ENCODE measurements at regions not wholly inside any gene's neighbourhood (a gene's known extent, or its start where the extent isn't known, plus 50 kb on each side); places are given as distances from the start of the nearest gene placed in this dataset.

GRCh38 chr15:38028869-38029268 lies 94.4 kb downstream of the TMCO5A start:
- WGBS (ENCODE audit: missing lambda C conversion rate): 32% methylated on average over 2 of the region's 2 CpGs
- ChIA-PET POLR2A (interaction anchor here (1.1 kb wide), 1 partner anchor 222 kb away, joined by 3 read pairs; no protein-coding TSS in a partner anchor), CTCF (no interaction called here)
- H3K4me2 ChIP-seq: no peak overlapping the region
- DNase-seq (ENCODE audit: low read depth in 1 of 2, low spot score in 1 of 2) (no peak), FAIRE-seq (no peak), ATAC-seq (no peak)
- H3K4me1 ChIP-seq: no peaks in the 10 kb centered on the region
- H3K4me3 ChIP-seq: no peak overlapping the region
- no peak overlapping the region for H3K27ac ChIP-seq
- no peak for TF ChIP-seq ZC3H11A (IDR thresholded peaks at IDR 0.05)
- no peak for TF ChIP-seq POLR2AphosphoS2 (conservative IDR thresholded peaks at IDR 0.05; ENCODE audit: low read length)
- no peaks in the 10 kb centered on the region for H3K9me3 ChIP-seq

DNA sequence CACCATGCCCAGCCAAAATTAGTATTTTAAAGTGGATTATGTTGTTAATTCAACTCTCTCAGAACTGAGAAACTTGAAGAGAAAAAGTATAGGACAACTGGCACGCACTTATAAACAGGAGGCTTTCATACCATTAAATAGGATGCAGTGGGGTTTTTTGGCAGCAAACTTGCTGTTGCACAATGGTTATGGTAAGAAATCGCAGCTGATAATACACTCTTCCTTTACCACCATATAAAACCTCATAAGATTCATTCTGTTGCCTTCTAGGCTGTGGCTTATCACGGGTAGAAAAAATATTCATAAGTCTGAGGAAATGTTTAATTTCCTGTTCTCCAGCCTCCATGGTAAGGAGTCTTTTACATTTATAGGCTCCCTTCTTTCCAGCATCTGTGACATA lies 95.3 kb downstream of the TMCO5A start:
- Histone ChIP-seq H3K4me1 (no peaks in the 10 kb centered on the region), H3K4me2 (no peak overlapping the region), H3K27ac (no peak overlapping the region), H3K4me3 (no peak overlapping the region), H3K9me3 (no peaks in the 10 kb centered on the region)
- WGBS (ENCODE audit: missing lambda C conversion rate): 42% methylated on average over 3 of the region's 3 CpGs
- TF ChIP-seq BHLHE40 (IDR thresholded peaks at IDR 0.05; ENCODE audit: low read depth, low read length): no peak
- no peak for TF ChIP-seq CBX2 (IDR thresholded peaks at IDR 0.05; ENCODE audit: borderline replicate concordance, low read depth)
- TF ChIP-seq FOXS1 (CRISPR knock-in tag; IDR thresholded peaks at IDR 0.05): no peak
- no peak for TF ChIP-seq RFX5 (IDR thresholded peaks at IDR 0.05)
- no peak for TF ChIP-seq EP300 (IDR thresholded peaks at IDR 0.05)
- no peak for TF ChIP-seq PBX3 (IDR thresholded peaks at IDR 0.05)
- no peak for TF ChIP-seq SMC3 (IDR thresholded peaks at IDR 0.05)
- TF ChIP-seq RARB (CRISPR knock-in tag; IDR thresholded peaks at IDR 0.05): no peak
- TF ChIP-seq EHF (CRISPR knock-in tag; IDR thresholded peaks at IDR 0.05): no peak
- TF ChIP-seq CBX8 (IDR thresholded peaks at IDR 0.05): no peak
- TF ChIP-seq PHF8 (IDR thresholded peaks at IDR 0.05; ENCODE audit: borderline replicate concordance, low read depth): no peak
- FAIRE-seq (no peak), ATAC-seq (no peak), DNase-seq (ENCODE audit: low read depth in 1 of 2, low spot score in 1 of 2) (no peak)
- ChIA-PET CTCF (no interaction called here), POLR2A (no interaction called here)

GRCh38 chr15:38030609-38031008 lies 96.2 kb downstream of the TMCO5A start:
- ChIA-PET CTCF (no interaction called here), POLR2A (no interaction called here)
- H3K4me2 ChIP-seq: no peak overlapping the region
- H3K4me3 ChIP-seq: no peak overlapping the region
- FAIRE-seq (no peak), ATAC-seq (no peak), DNase-seq (ENCODE audit: low read depth in 1 of 2, low spot score in 1 of 2) (no peak)
- H3K27ac ChIP-seq: no peak overlapping the region
- no peaks in the 10 kb centered on the region for H3K4me1 ChIP-seq
- WGBS (ENCODE audit: missing lambda C conversion rate): 59% methylated on average over 4 of the region's 4 CpGs
- TF ChIP-seq NPAS2 (CRISPR knock-in tag; IDR thresholded peaks at IDR 0.05; ENCODE audit: borderline replicate concordance): no peak
- TF ChIP-seq GATA3 (IDR thresholded peaks at IDR 0.05; ENCODE audit: borderline replicate concordance): no peak
- TF ChIP-seq, protein P1, sequence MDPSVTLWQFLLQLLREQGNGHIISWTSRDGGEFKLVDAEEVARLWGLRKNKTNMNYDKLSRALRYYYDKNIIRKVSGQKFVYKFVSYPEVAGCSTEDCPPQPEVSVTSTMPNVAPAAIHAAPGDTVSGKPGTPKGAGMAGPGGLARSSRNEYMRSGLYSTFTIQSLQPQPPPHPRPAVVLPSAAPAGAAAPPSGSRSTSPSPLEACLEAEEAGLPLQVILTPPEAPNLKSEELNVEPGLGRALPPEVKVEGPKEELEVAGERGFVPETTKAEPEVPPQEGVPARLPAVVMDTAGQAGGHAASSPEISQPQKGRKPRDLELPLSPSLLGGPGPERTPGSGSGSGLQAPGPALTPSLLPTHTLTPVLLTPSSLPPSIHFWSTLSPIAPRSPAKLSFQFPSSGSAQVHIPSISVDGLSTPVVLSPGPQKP (IDR thresholded peaks at IDR 0.05; ENCODE audit: low read depth, low read length): no peak
- no peak for TF ChIP-seq POLR2AphosphoS2 (conservative IDR thresholded peaks at IDR 0.05; ENCODE audit: low read length)
- no peak for TF ChIP-seq HOXB5 (CRISPR knock-in tag; IDR thresholded peaks at IDR 0.05)
- TF ChIP-seq HDAC2 (IDR thresholded peaks at IDR 0.05): no peak
- TF ChIP-seq, protein P2, sequence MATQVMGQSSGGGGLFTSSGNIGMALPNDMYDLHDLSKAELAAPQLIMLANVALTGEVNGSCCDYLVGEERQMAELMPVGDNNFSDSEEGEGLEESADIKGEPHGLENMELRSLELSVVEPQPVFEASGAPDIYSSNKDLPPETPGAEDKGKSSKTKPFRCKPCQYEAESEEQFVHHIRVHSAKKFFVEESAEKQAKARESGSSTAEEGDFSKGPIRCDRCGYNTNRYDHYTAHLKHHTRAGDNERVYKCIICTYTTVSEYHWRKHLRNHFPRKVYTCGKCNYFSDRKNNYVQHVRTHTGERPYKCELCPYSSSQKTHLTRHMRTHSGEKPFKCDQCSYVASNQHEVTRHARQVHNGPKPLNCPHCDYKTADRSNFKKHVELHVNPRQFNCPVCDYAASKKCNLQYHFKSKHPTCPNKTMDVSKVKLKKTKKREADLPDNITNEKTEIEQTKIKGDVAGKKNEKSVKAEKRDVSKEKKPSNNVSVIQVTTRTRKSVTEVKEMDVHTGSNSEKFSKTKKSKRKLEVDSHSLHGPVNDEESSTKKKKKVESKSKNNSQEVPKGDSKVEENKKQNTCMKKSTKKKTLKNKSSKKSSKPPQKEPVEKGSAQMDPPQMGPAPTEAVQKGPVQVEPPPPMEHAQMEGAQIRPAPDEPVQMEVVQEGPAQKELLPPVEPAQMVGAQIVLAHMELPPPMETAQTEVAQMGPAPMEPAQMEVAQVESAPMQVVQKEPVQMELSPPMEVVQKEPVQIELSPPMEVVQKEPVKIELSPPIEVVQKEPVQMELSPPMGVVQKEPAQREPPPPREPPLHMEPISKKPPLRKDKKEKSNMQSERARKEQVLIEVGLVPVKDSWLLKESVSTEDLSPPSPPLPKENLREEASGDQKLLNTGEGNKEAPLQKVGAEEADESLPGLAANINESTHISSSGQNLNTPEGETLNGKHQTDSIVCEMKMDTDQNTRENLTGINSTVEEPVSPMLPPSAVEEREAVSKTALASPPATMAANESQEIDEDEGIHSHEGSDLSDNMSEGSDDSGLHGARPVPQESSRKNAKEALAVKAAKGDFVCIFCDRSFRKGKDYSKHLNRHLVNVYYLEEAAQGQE (IDR thresholded peaks at IDR 0.05): no peak
- TF ChIP-seq, protein P3, sequence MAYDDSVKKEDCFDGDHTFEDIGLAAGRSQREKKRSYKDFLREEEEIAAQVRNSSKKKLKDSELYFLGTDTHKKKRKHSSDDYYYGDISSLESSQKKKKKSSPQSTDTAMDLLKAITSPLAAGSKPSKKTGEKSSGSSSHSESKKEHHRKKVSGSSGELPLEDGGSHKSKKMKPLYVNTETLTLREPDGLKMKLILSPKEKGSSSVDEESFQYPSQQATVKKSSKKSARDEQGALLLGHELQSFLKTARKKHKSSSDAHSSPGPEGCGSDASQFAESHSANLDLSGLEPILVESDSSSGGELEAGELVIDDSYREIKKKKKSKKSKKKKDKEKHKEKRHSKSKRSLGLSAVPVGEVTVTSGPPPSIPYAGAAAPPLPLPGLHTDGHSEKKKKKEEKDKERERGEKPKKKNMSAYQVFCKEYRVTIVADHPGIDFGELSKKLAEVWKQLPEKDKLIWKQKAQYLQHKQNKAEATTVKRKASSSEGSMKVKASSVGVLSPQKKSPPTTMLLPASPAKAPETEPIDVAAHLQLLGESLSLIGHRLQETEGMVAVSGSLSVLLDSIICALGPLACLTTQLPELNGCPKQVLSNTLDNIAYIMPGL (CRISPR knock-in tag; IDR thresholded peaks at IDR 0.05; ENCODE audit: borderline replicate concordance): no peak
- TF ChIP-seq RNF2 (IDR thresholded peaks at IDR 0.05; ENCODE audit: borderline replicate concordance, low read depth): no peak
- no peak for TF ChIP-seq RCOR1 (IDR thresholded peaks at IDR 0.05; ENCODE audit: low read depth, low read length)
- no peaks in the 10 kb centered on the region for H3K9me3 ChIP-seq
